BE2C (cell line): ENCODE measurements at regions not wholly inside any gene's neighbourhood (a gene's known extent, or its start where the extent isn't known, plus 50 kb on each side); places are given as distances from the start of the nearest gene placed in this dataset.
"Not testable (repeated sequence)": the region's sequence is repeated elsewhere in the genome, so short reads cannot be mapped to it uniquely, and the experiment has no call there.

Experiments used
- DNase-seq: peaks from one replicate; pipeline ENCODE4 v3.0.0-alpha.2; 2020
- H3K27me3 ChIP-seq: fragments of 250-450 bp; sonication (Bioruptor Pico); 2 replicates; pipeline ENCODE4 v1.5.1; 2020; ENCODE audit warnings: mild to moderate bottlenecking
- H3K36me3 ChIP-seq: fragments of 250-450 bp; sonication (Bioruptor Pico); 2 replicates; pipeline ENCODE4 v1.5.1; 2020; ENCODE audit warnings: mild to moderate bottlenecking
- H3K4me1 ChIP-seq: fragments of 250-450 bp; sonication (Bioruptor Pico); 2 replicates; pipeline ENCODE4 v1.5.1; 2020
- H3K4me3 ChIP-seq: 2 replicates; pipeline ENCODE4 v1.5.1; 2011; ENCODE audit warnings: low read depth, low read length
- H3K9me3 ChIP-seq: fragments of 250-450 bp; sonication (Bioruptor Pico); 2 replicates; pipeline ENCODE4 v1.5.1; 2020
- TF ChIP-seq, protein P1 (sequence below): IDR thresholded peaks from 2 replicates; pipeline ENCODE4 v1.5.1; 2012; ENCODE audit warnings: mild to moderate bottlenecking, low read depth, low read length

DNA sequence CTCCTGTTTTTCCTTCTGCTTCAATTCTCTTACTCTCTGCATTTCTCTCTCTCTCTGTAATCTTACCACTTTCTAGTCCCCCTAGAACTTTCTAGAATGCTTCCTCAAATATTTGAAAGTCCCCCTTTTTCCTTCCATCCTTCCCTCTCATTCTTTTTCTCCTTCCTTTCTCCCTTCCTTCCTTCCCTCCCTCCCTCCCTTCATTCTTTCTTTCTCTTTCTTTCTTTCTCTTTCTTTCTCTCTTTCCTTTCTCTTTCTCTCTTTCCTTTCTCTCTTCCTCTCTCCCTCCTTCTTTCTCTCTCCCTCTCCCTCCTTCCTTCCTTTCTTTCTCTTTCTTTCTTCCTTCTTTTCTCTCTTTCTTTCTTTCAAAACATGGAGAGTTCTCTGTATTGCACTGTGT, 201.4 kb upstream of the IGF1 start:
- Histone ChIP-seq H3K9me3 (no peaks in the 10 kb centered on the region), H3K4me1 (no peaks in the 10 kb centered on the region), H3K27me3 (0 out of 2 replicates have a peak, but pooled peaks cover 3% of the 10 kb centered on the region), H3K4me3 (no peak overlapping the region), H3K36me3 (no peaks in the 10 kb centered on the region)
- TF ChIP-seq, protein P1, sequence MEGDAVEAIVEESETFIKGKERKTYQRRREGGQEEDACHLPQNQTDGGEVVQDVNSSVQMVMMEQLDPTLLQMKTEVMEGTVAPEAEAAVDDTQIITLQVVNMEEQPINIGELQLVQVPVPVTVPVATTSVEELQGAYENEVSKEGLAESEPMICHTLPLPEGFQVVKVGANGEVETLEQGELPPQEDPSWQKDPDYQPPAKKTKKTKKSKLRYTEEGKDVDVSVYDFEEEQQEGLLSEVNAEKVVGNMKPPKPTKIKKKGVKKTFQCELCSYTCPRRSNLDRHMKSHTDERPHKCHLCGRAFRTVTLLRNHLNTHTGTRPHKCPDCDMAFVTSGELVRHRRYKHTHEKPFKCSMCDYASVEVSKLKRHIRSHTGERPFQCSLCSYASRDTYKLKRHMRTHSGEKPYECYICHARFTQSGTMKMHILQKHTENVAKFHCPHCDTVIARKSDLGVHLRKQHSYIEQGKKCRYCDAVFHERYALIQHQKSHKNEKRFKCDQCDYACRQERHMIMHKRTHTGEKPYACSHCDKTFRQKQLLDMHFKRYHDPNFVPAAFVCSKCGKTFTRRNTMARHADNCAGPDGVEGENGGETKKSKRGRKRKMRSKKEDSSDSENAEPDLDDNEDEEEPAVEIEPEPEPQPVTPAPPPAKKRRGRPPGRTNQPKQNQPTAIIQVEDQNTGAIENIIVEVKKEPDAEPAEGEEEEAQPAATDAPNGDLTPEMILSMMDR: no peak
- no peak for DNase-seq

DNA sequence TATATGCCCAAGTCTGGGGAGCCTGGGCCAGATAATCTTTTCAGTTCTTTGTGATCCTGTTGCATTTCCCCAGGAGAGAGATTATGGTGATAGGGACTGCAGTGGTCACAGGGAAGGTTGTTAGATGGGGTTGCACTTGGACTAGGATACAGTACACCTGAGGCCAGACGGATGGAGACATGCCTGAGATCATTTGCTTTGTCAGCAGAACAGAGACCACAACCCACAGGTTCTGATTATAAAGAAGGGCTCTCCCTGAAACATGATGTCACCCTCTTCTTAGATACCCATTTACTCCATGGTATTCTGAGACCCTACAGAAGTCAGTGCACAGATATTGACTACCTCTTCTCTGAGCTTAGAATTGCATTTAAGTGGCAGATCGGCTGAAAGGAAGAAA, 200.9 kb upstream of the IGF1 start:
- TF ChIP-seq, protein P1: no peak
- Histone ChIP-seq H3K36me3 (no peaks in the 10 kb centered on the region), H3K9me3 (no peaks in the 10 kb centered on the region), H3K4me1 (no peaks in the 10 kb centered on the region), H3K27me3 (0 out of 2 replicates have a peak, but pooled peaks cover 3% of the 10 kb centered on the region), H3K4me3 (no peak overlapping the region)
- no peak for DNase-seq

DNA sequence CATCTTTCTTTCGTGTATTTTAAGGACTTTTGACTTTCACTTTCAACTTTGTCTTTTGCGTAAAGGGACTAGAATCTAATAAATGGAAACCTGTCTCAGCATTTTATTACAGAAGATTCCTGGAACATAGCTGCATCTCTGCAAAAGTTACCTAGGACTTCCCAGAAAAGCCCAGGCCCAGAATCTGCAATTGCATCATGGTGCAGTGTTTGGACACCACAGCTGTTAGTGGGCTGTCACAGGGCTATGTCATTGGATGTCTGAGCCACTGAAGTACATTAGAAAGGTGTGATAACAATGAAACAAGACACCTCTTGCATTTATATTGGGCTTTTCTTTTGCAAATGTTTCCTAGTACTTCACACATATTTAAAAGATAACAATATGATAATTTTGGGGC, 199.9 kb upstream of the IGF1 start:
- Histone ChIP-seq H3K27me3 (0 out of 2 replicates have a peak, but pooled peaks cover 3% of the 10 kb centered on the region), H3K4me3 (no peak overlapping the region), H3K9me3 (no peaks in the 10 kb centered on the region), H3K4me1 (no peaks in the 10 kb centered on the region), H3K36me3 (no peaks in the 10 kb centered on the region)
- TF ChIP-seq, protein P1: no peak
- no peak for DNase-seq

DNA sequence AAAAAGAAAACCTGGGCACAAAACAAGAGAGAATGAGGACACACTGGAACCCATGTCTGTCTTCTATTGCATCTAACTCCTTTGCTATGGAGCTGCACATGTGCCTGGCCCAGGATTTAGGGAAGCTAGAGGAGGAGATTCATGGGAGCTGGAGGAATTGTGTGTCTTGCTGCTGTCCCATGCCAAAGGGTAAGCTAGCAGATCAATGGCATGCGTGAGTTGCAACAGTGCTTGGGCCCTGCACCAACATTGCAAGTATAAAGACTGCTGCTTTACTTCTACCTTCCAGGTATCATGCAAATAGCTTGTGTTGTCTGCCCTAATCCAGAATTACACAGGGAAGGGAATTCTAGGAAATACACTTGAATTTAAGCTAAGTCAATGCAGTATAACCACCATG, 196.4 kb upstream of the IGF1 start:
- H3K27me3 ChIP-seq: no peaks in the 10 kb centered on the region
- no peak for DNase-seq
- TF ChIP-seq, protein P1: no peak
- no peaks in the 10 kb centered on the region for H3K4me1 ChIP-seq
- H3K4me3 ChIP-seq: no peak overlapping the region
- no peaks in the 10 kb centered on the region for H3K36me3 ChIP-seq
- no peaks in the 10 kb centered on the region for H3K9me3 ChIP-seq

DNA sequence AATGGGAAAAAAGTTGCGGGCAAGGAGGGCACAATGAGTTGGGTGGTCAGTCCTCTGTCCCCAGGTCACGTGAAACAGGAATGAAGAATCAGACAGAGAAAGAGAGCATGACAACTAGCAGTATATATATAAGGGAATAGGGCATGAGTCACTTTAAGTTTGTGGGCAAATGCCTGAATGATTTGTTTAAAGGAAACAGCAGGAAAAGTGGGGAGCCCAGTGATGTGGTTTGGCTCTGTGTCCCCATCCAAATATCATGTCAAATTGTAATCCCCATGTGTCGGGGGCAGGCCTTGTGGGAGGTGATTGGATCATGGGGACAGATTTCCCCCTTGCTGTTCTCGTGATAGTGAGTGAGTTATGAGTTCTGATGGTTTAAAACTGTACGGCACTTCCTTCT, 195.3 kb upstream of the IGF1 start:
- Histone ChIP-seq H3K9me3 (no peaks in the 10 kb centered on the region), H3K4me3 (no peak overlapping the region), H3K36me3 (no peaks in the 10 kb centered on the region), H3K4me1 (no peaks in the 10 kb centered on the region), H3K27me3 (no peaks in the 10 kb centered on the region)
- TF ChIP-seq, protein P1: no peak
- DNase-seq: no peak

DNA sequence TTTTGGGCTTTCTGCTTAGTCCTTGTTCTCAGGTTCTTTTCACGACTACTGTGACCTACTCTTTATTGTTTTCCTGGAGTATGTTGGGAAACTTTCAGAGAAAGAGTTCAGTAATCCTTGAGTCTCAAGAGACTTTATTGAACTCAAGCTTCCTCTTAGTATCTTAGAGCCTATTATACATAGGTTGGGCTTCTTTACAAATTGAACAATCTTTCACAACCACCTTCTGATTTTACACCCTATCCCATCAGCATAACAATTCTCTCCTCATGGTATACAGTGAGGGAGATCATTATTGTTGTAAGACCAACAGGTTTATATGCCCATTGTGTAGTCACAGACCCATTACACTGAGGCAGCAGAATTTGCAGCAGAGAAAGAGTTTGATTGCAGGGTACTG, 193.2 kb upstream of the IGF1 start:
- Histone ChIP-seq H3K4me1 (no peaks in the 10 kb centered on the region), H3K27me3 (no peaks in the 10 kb centered on the region), H3K36me3 (no peaks in the 10 kb centered on the region), H3K9me3 (no peaks in the 10 kb centered on the region), H3K4me3 (no peak overlapping the region)
- TF ChIP-seq, protein P1: no peak
- DNase-seq: no peak

DNA sequence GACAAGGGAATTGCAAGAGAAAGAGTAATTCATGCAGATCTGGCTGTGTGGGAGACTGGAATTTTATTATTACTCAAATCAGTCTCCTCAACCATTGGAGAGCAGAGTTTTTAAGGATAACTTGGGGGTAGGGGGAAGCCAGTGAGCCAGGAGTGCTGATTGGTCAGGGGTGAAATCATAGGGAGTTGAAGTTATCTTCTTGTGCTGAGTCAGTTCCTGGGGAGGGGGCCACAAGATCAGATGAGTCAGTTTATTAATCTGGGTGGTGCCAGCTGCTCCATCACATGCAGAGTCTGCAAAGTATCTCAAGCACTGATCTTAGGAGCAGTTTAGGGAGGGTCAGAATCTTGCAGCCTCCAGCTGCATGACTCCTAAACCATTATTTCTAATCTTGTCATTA, 191.8 kb upstream of the IGF1 start:
- not testable (repeated sequence) for DNase-seq, H3K27me3 ChIP-seq, H3K9me3 ChIP-seq, H3K4me1 ChIP-seq, H3K36me3 ChIP-seq, H3K4me3 ChIP-seq
